Ovary (tissue), 3 donors: ENCODE measurements at regions not wholly inside any gene's neighbourhood (a gene's known extent, or its start where the extent isn't known, plus 50 kb on each side); places are given as distances from the start of the nearest gene placed in this dataset.

Experiments used
- POLR2A ChIP-seq: fragments of 450-650 bp; IDR thresholded peaks from one replicate; pipeline ENCODE4 v1.6.1; 2017; ENCODE audit warnings: antibody characterized with exemption, mild to moderate bottlenecking, moderate library complexity
- TF ChIP-seq, protein P1 (sequence below), 3 donors: fragments of 450-650 bp in 2 of 3; fragments of 200-600 bp in 1 of 3; IDR thresholded peaks; one replicate each; pipeline versions ENCODE4 v1.5.1 to v1.8.0; 2016 to 2022; ENCODE audit warnings: antibody characterized with exemption in 3 of 3, mild to moderate bottlenecking in 1 of 3
- donor health status: DM: no; HTN: no; CAD: no.

- TF ChIP-seq, protein P1, sequence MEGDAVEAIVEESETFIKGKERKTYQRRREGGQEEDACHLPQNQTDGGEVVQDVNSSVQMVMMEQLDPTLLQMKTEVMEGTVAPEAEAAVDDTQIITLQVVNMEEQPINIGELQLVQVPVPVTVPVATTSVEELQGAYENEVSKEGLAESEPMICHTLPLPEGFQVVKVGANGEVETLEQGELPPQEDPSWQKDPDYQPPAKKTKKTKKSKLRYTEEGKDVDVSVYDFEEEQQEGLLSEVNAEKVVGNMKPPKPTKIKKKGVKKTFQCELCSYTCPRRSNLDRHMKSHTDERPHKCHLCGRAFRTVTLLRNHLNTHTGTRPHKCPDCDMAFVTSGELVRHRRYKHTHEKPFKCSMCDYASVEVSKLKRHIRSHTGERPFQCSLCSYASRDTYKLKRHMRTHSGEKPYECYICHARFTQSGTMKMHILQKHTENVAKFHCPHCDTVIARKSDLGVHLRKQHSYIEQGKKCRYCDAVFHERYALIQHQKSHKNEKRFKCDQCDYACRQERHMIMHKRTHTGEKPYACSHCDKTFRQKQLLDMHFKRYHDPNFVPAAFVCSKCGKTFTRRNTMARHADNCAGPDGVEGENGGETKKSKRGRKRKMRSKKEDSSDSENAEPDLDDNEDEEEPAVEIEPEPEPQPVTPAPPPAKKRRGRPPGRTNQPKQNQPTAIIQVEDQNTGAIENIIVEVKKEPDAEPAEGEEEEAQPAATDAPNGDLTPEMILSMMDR (IDR thresholded peaks at IDR 0.05) = no peak
- no peak for TF ChIP-seq POLR2A
These were observed 611.6 kb downstream of the PRELID2 start for GRCh38 chr5:145223582-145223981.
